Neural progenitor cell (in vitro differentiated cells): ENCODE measurements at regions not wholly inside any gene's neighbourhood (a gene's known extent, or its start where the extent isn't known, plus 50 kb on each side); places are given as distances from the start of the nearest gene placed in this dataset.

ENCODE experiments used
- CTCF ChIP-seq: fragments of 200-600 bp; sonication (generic); IDR thresholded peaks from 2 replicates; pipeline ENCODE4 v1.5.1; 2017; ENCODE audit warnings: antibody characterized with exemption, mild to moderate bottlenecking
- EZH2 ChIP-seq: fragments of 200-600 bp; sonication (generic); IDR thresholded peaks from 2 replicates; pipeline ENCODE4 v1.6.1; 2017; ENCODE audit warnings: antibody characterized with exemption, mild to moderate bottlenecking, moderate library complexity
- EZH2phosphoT487 ChIP-seq: fragments of 200-600 bp; sonication (generic); IDR thresholded peaks from 2 replicates; pipeline ENCODE4 v1.6.1; 2017; ENCODE audit warnings: antibody characterized with exemption

GRCh38 chr2:217553202-217553601, 449.6 kb downstream of the TNS1 start:
- TF ChIP-seq CTCF (no peak), EZH2phosphoT487 (no peak), EZH2 (no peak)
